Stomach (tissue), 8 donors: ENCODE measurements at regions not wholly inside any gene's neighbourhood (a gene's known extent, or its start where the extent isn't known, plus 50 kb on each side); places are given as distances from the start of the nearest gene placed in this dataset.

Experiments used
- DNase-seq, 2 donors: peaks; one replicate each; pipeline versions ENCODE4 v3.0.0 to v3.0.0-alpha.2; 2013 to 2019
- H3K27ac ChIP-seq, 5 donors: fragments of 200-600 bp in 4 of 5; sonication (generic) in 4 of 5; one replicate each; pipeline ENCODE4 v1.5.1; 2013 to 2019; ENCODE audit warnings: mild to moderate bottlenecking in 1 of 5, moderate library complexity in 1 of 5
- H3K27me3 ChIP-seq, 3 donors: fragments of 200-600 bp; sonication (generic); one replicate each; pipeline ENCODE4 v1.5.1; 2017 to 2019; ENCODE audit warnings: mixed run types in 1 of 3
- H3K36me3 ChIP-seq, 4 donors: fragments of 200-600 bp; sonication (generic); 1 replicate in 3 of 4; 2 replicates in 1 of 4; pipeline ENCODE4 v1.5.1; 2016 to 2019
- H3K4me1 ChIP-seq, 4 donors: fragments of 200-600 bp; sonication (generic); one replicate each; pipeline ENCODE4 v1.5.1; 2016 to 2019
- H3K4me3 ChIP-seq, 4 donors: fragments of 200-600 bp; sonication (generic) in 3 of 4; one replicate each; pipeline ENCODE4 v1.5.1; 2016 to 2019; ENCODE audit warnings: mild to moderate bottlenecking in 1 of 4
- H3K9me3 ChIP-seq, 4 donors: fragments of 200-600 bp; sonication (generic); one replicate each; pipeline ENCODE4 v1.5.1; 2016 to 2019
- EP300 ChIP-seq: sonication (generic); formaldehyde crosslinking; IDR thresholded peaks from one replicate; pipeline ENCODE4 v1.6.1; 2017; ENCODE audit warnings: antibody characterized with exemption
- POLR2A ChIP-seq, 4 donors: fragments of 450-650 bp; IDR thresholded peaks; one replicate each; pipeline ENCODE4 v1.6.1; 2016; ENCODE audit warnings: antibody characterized with exemption in 4 of 4, control low read depth in 2 of 4, mild to moderate bottlenecking in 1 of 4, moderate library complexity in 1 of 4
- POLR2AphosphoS5 ChIP-seq, 3 donors: sonication (generic); formaldehyde crosslinking; IDR thresholded peaks; one replicate each; pipeline ENCODE4 v1.6.1; 2016; ENCODE audit warnings: antibody characterized with exemption in 3 of 3
- WGBS, 5 donors: extraction: QIAGEN DNeasy Blood & Tissue Kit in 3 of 5; methylation state at CpG; one replicate each; pipeline versions ENCODE4 v1.1.5 to v1.1.7; 2013 to 2018; 5-methylcytosine and 5-hydroxymethylcytosine counted together
- intact Hi-C: fragments of 100-400 bp; cut with DNase I; formaldehyde crosslinking; loops from one replicate; pipeline ENCODE4 v1.15.1; 2023; ENCODE audit warnings: low total_unique reads
- TF ChIP-seq, protein P1 (sequence below), 7 experiments: fragments of 450-650 bp in 4 of 7; fragments of 200-600 bp in 3 of 7; sonication (generic) in 3 of 7; IDR thresholded peaks; one replicate each; pipeline ENCODE4 v1.5.1; 2016 to 2019; ENCODE audit warnings: antibody characterized with exemption in 7 of 7, control low read depth in 2 of 7, mild to moderate bottlenecking in 1 of 7
- donor health status: healthy with polysubstance abuse.
- donor health status: Bipolar disorder and iron deficiency.
- donor health status: healthy.

DNA sequence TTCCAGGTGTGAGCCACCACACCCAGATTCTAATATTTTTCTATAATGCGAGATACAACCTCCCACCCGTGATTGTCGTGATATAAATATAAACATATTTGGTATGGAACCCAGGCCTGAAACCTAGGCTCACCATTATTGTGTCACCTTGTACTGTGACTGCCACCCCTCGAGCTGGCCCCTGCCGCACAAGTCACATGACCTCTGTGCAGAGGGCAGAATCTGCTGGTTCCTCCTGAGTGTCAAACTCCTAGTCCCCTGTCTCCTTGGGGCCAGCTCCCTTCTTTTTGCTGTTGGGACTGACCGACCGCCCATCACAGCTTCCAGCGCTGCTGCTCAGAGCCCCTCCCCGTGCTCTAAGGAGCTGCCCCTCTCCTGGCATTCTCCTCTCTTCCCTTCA lies 86.4 kb downstream of the RSPH3 start:
- peaks cover 0 to 25% (median 16%) of the 10 kb centered on the region in 4 donors for H3K4me1 ChIP-seq
- H3K27ac ChIP-seq: no peak overlapping the region
- intact Hi-C loops: no loop called here
- 89 to 95% (median 91%) methylated on average over 9 of the region's 9 CpGs for WGBS, 5 donors
- H3K4me3 ChIP-seq: no peak overlapping the region
- no peaks in the 10 kb centered on the region for H3K36me3 ChIP-seq
- no peaks in the 10 kb centered on the region for H3K27me3 ChIP-seq
- H3K9me3 ChIP-seq: no peaks in the 10 kb centered on the region
- no peak for TF ChIP-seq POLR2A (IDR thresholded peaks at IDR 0.05)
- TF ChIP-seq, protein P1, sequence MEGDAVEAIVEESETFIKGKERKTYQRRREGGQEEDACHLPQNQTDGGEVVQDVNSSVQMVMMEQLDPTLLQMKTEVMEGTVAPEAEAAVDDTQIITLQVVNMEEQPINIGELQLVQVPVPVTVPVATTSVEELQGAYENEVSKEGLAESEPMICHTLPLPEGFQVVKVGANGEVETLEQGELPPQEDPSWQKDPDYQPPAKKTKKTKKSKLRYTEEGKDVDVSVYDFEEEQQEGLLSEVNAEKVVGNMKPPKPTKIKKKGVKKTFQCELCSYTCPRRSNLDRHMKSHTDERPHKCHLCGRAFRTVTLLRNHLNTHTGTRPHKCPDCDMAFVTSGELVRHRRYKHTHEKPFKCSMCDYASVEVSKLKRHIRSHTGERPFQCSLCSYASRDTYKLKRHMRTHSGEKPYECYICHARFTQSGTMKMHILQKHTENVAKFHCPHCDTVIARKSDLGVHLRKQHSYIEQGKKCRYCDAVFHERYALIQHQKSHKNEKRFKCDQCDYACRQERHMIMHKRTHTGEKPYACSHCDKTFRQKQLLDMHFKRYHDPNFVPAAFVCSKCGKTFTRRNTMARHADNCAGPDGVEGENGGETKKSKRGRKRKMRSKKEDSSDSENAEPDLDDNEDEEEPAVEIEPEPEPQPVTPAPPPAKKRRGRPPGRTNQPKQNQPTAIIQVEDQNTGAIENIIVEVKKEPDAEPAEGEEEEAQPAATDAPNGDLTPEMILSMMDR (IDR thresholded peaks at IDR 0.05): no peak
- TF ChIP-seq POLR2AphosphoS5 (IDR thresholded peaks at IDR 0.05): no peak
- DNase-seq: no peak

DNA sequence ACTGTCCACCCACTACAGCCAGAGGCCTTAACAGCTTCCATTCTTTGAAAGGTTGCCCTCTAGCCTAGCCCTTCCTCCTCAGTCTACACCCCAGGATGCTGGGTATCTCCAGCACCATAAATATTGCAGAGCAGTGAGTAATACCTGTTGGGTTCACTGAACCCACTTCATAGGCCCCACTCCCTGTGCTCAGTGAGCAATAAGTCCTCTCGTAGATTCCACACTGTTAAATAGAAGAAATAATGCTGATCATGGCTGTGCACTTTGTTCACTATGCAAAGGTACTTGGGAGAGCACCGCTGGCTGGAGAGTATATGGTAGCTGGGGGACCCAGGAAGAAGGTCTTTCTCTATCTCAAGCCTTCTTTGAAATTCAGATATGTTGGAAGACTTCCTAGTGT lies 87.3 kb downstream of the RSPH3 start:
- WGBS, 5 donors: 92 to 97% (median 96%) methylated on average over 2 of the region's 2 CpGs
- Histone ChIP-seq H3K36me3 (no peaks in the 10 kb centered on the region), H3K4me1 (peaks cover 0 to 24% (median 16%) of the 10 kb centered on the region in 4 donors), H3K4me3 (no peak overlapping the region), H3K27ac (no peak overlapping the region), H3K27me3 (no peaks in the 10 kb centered on the region), H3K9me3 (no peaks in the 10 kb centered on the region)
- no peak for DNase-seq
- TF ChIP-seq POLR2A (IDR thresholded peaks at IDR 0.05): no peak
- no peak for TF ChIP-seq EP300
- TF ChIP-seq, protein P1 (IDR thresholded peaks at IDR 0.05): no peak
- no peak for TF ChIP-seq POLR2AphosphoS5 (IDR thresholded peaks at IDR 0.05)
- intact Hi-C loops: no loop called here

DNA sequence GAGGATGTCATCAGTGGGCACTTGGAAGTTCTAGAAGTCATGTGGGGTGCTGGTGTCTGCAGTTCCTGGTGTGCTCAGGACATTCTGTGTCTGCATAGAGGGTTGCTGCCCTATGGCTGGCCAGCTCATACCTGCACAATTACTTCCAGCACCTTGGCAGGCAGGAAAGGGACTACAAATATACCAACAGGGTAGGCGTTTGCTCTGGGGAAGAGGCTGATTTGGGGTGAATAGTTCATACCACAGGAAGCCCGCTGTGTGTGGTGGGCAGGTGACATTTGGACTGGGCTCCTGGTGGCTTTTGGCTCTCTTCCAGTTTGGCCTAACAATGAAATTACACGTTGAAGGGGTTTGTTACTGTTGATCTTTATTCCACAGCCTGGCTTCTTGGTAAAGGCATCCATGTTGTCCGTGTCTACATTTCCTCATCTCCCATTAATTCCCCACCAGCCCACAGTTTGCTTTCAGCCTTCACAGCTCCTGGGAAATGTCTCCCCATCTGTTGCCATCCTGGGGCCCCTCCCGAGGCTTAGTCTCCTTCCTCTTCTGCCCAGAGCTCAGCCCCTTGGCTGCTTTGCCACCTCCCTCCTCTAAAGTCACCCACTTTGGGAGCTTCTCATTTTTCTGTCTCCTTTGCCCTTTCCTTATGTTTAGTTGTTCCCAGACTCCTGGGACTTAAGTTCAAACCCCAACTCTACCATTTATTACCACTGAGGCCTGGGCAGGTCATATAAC lies 88.1 kb downstream of the RSPH3 start:
- Histone ChIP-seq H3K4me3 (no peak overlapping the region), H3K27me3 (no peaks in the 10 kb centered on the region), H3K9me3 (no peaks in the 10 kb centered on the region), H3K36me3 (no peaks in the 10 kb centered on the region), H3K4me1 (peaks cover 0 to 19% (median 13%) of the 10 kb centered on the region in 4 donors), H3K27ac (no peak overlapping the region)
- intact Hi-C loops: no loop called here
- TF ChIP-seq, protein P1 (IDR thresholded peaks at IDR 0.05): no peak
- no peak for TF ChIP-seq POLR2A (IDR thresholded peaks at IDR 0.05)
- TF ChIP-seq POLR2AphosphoS5 (IDR thresholded peaks at IDR 0.05): no peak
- TF ChIP-seq EP300: no peak
- 42 to 57% (median 47%) methylated on average over 3 to 5 of the region's 5 CpGs for WGBS, 5 donors
- DNase-seq: peak; percentile 37 to 51

- TF ChIP-seq POLR2AphosphoS5 (IDR thresholded peaks at IDR 0.05): peak in 1 of 3 donors; percentile 17
- TF ChIP-seq, protein P1 (IDR thresholded peaks at IDR 0.05): no peak
- H3K27ac ChIP-seq: peak overlapping the region in 4 of 5 donors; percentile 25 to 37 (median 34)
- no peaks in the 10 kb centered on the region for H3K36me3 ChIP-seq
- 33 to 49% (median 40%) methylated on average over 12 of the region's 12 CpGs for WGBS, 5 donors
- no peaks in the 10 kb centered on the region for H3K27me3 ChIP-seq
- peak; percentile 57 to 87 for DNase-seq
- peaks cover 0 to 9% (median 2%) of the 10 kb centered on the region in 4 donors for H3K9me3 ChIP-seq
- H3K4me3 ChIP-seq: peak overlapping the region in 2 of 4 donors; percentile 1 to 10
- intact Hi-C loops: no loop called here
- H3K4me1 ChIP-seq: peaks cover 0 to 19% (median 13%) of the 10 kb centered on the region in 4 donors
These were observed 89.2 kb downstream of the RSPH3 start for GRCh38 chr6:158910484-158911440.
